Effector memory CD8-positive, alpha-beta T cell (primary cell): ENCODE measurements at regions not wholly inside any gene's neighbourhood (a gene's known extent, or its start where the extent isn't known, plus 50 kb on each side); places are given as distances from the start of the nearest gene placed in this dataset.

Experiments used
- ATAC-seq: fragments of 150-1000 bp; cut with Tn5 transposase; replicated peaks from 2 replicates; pipeline ENCODE4 v1.10.0; 2021; ENCODE audit warnings: mild to moderate bottlenecking, moderate library complexity
- DNase-seq, 3 experiments: peaks; one replicate each; pipeline ENCODE4 v3.0.0; 2021
- H3K27ac Mint-ChIP-seq, 2 donors: one replicate each; pipeline ENCODE4 v1.8.0; 2022; ENCODE audit warnings: mild to moderate bottlenecking in 2 of 2, mixed read lengths in 2 of 2, moderate library complexity in 2 of 2
- H3K27me3 Mint-ChIP-seq, 2 donors: one replicate each; pipeline ENCODE4 v1.8.0; 2022; ENCODE audit warnings: mixed read lengths in 2 of 2
- H3K36me3 Mint-ChIP-seq: one replicate; pipeline ENCODE4 v1.8.0; 2022; ENCODE audit warnings: mild to moderate bottlenecking, moderate library complexity, mixed read lengths; ENCODE audit not compliant: insufficient read depth
- H3K4me1 Mint-ChIP-seq, 2 donors: one replicate each; pipeline ENCODE4 v1.8.0; 2022; ENCODE audit warnings: low read depth in 2 of 2, mixed read lengths in 2 of 2
- H3K4me3 Mint-ChIP-seq, 2 donors: one replicate each; pipeline ENCODE4 v1.8.0; 2022; ENCODE audit warnings: mild to moderate bottlenecking in 2 of 2, mixed read lengths in 2 of 2, moderate library complexity in 2 of 2
- H3K9me3 Mint-ChIP-seq, 2 donors: one replicate each; pipeline ENCODE4 v1.8.0; 2022; ENCODE audit warnings: mixed read lengths in 2 of 2

DNA sequence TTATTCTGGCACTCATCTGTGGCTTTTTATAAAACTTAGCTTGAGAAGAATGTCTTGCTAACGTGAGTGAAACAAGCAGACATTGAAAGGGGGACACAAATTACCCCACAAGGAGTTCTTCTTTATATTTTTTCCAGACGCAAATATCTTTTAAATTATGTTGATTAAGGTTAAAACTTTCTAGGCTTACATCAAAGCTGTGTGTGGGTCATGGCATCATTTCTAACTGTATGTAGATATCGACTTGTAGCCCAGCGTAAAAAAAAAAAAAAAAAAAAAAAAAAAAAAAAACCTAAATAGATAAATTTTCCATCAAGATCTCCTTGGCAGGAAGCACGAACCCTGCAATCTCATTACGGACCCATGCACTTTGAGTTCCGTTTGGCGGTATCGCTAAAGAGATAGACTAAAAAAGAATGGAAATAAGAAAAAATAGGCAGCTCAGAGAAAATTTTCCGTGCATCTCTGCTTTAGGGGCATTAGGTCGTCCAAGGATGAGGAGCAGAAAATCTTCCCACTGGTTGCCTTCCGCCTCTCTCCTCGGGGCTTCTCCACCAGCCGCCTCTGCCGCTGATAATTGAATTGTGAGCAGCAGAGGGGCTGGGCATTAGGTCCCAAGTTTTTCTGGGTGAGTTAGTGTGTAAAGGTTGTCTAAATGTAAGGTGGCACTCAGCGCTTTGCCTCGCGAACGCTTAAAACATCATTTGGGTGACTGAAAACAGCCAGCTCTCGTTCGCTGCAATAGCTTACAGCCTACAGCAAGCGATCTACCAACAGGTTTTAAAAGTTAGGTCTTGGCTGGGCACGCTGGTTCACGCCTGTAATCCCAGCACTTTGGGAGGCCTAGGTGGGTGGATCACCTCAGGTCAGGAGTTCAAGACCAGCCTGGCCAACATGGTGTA, 194.0 kb downstream of the TRIM27 start:
- Mint-ChIP-seq H3K9me3 (peaks cover 6 to 8% of the 10 kb centered on the region in 2 donors), H3K4me3 (peak overlapping the region; percentile 89 to 93), H3K36me3 (peaks cover 30% of the 10 kb centered on the region), H3K27me3 (peaks cover 56 to 78% of the 10 kb centered on the region in 2 donors), H3K4me1 (peaks cover 13 to 16% of the 10 kb centered on the region in 2 donors), H3K27ac (peak overlapping the region; percentile 93 to 97)
- DNase-seq (no peak), ATAC-seq (no peak)

DNA sequence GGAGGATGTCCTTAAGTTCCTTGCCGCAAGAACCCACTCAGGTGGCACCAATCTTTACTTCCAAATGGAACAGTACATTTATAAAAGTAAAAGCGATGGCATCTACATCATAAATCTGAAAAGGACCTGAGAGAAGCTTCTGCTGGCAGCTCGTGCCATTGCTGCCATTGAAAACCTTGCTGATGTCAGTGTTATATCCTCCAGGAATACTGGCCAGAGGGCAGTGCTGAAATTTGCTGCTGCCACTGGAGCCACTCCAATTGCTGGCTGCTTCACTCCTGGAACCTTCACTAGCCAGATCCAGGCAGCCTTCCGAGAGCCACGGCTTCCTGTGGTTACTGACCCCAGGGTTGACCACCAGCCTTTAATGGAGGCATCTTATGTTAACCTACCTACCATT, 191.7 kb downstream of the TRIM27 start:
- no peak overlapping the region for H3K27ac Mint-ChIP-seq
- H3K36me3 Mint-ChIP-seq = peaks cover 30% of the 10 kb centered on the region
- DNase-seq (no peak), ATAC-seq (no peak)
- peaks cover 71 to 86% of the 10 kb centered on the region in 2 donors for H3K27me3 Mint-ChIP-seq
- H3K4me1 Mint-ChIP-seq = peaks cover 13 to 16% of the 10 kb centered on the region in 2 donors
- H3K9me3 Mint-ChIP-seq = peaks cover 4 to 8% of the 10 kb centered on the region in 2 donors
- no peak overlapping the region for H3K4me3 Mint-ChIP-seq

DNA sequence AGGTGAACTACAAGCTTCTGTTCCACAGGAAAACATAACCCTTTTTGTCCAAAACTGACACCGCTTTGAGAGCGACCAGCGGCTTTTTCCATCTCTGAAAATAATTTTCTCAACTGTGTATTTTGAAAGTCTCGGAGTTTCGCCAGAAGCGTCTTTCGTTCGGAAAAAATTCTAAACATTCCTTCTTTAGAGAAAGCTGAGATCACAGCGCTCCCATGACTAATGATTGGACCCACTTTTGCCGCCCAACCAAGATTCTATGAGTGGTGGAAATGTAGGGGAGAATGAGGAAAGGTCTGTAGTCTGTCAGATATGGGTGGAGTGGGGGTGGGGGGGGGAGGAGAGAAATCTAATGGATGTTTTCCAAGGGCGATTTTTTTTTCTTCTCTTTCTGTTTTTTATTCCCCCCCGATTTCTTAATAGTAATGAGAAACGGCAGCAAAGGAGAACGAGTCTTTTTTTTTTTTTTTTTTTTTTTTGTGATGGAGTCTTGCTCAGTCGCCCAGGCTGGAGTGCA, 189.3 kb downstream of the TRIM27 start:
- H3K27me3 Mint-ChIP-seq = peaks cover 77 to 90% of the 10 kb centered on the region in 2 donors
- H3K36me3 Mint-ChIP-seq = peaks cover 18% of the 10 kb centered on the region
- no peak overlapping the region for H3K4me3 Mint-ChIP-seq

DNA sequence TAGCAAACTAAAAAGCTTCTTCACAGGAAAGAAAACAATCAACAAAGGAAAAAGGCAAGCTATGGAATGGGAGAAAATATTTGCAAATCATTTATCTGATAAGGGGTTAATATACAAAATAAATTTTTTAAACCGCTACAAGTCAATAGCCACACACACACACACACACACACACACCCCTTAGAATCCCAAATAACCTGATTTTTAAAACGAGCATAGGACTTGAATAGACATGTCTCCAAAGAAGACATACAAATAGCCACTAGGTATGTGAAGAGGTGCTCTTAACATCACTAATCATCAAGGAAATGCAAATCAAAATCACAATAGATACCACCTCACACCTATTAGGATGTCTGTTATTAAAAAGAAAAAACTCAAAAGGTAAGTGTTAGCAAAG, 187.7 kb downstream of the TRIM27 start:
- H3K36me3 Mint-ChIP-seq = peaks cover 9% of the 10 kb centered on the region
- DNase-seq = no peak
- ATAC-seq = no peak
- peaks cover 73 to 81% of the 10 kb centered on the region in 2 donors for H3K27me3 Mint-ChIP-seq
- H3K27ac Mint-ChIP-seq = no peak overlapping the region
- H3K4me3 Mint-ChIP-seq = no peak overlapping the region
- H3K4me1 Mint-ChIP-seq = peaks cover 0 to 5% of the 10 kb centered on the region in 2 donors
- H3K9me3 Mint-ChIP-seq = peaks cover 3 to 19% of the 10 kb centered on the region in 2 donors

More for the DNA sequence above, 189.3 kb downstream of the TRIM27 start:
- peaks cover 3 to 19% of the 10 kb centered on the region in 2 donors for H3K9me3 Mint-ChIP-seq
- H3K27ac Mint-ChIP-seq = no peak overlapping the region
- peaks cover 0 to 7% of the 10 kb centered on the region in 2 donors for H3K4me1 Mint-ChIP-seq
- no peak for DNase-seq
- ATAC-seq = no peak

DNA sequence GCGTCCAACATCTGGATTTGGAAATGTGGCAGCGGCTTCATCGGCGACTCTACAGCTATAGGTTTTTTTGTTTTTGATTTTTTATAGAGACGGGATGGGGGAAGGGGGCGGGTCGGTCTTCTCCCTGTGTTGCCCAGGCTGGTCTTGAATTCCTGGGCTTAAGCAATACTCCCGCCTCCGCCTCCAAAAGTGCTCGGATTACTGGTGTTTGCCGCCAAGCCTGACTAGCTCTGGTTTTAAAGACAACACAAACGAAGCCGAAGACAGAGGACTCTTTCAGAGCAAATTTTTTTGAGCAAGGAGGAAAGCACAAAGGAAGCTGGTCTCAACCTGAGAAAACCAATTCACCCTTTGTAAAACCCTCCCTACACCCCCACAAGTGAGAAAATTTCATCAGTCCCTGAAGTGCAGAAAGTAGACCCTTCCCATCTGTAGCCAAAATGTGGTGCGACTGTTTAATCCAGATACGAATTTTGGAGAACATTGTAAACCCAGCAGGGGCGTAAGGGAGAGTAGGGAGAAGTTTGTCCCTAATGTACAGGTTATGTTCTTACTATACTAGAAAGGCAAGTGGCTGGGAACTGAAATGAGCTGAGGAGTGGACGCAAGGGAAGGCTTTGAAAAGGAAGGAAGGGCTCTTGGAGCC, 185.9 kb downstream of the TRIM27 start:
- peaks cover 74 to 75% of the 10 kb centered on the region in 2 donors for H3K27me3 Mint-ChIP-seq
- H3K4me1 Mint-ChIP-seq = peaks cover 0 to 5% of the 10 kb centered on the region in 2 donors
- ATAC-seq (no peak), DNase-seq (no peak)
- peaks cover 9% of the 10 kb centered on the region for H3K36me3 Mint-ChIP-seq
- no peak overlapping the region for H3K4me3 Mint-ChIP-seq
- H3K9me3 Mint-ChIP-seq = peaks cover 3 to 19% of the 10 kb centered on the region in 2 donors
- H3K27ac Mint-ChIP-seq = no peak overlapping the region

DNA sequence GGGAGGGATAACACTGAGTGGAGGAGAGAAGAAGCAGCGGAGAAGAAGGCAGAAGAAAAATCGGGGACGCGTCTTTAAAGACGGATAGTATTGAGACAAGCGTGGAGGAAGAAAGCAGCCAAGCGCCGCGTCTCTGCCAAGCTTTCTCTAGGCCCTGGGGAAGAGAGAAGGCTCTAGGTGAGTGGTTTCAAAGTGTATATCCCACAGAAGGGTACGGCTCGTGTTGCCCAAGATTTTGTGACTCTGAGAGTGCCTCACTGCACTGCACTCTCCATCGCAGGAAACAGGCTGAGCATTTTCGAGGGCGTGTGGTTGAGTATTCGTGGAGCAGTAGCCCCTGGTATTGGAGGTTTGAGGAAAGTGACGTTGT, 185.4 kb downstream of the TRIM27 start:
- peaks cover 9% of the 10 kb centered on the region for H3K36me3 Mint-ChIP-seq
- peaks cover 3 to 19% of the 10 kb centered on the region in 2 donors for H3K9me3 Mint-ChIP-seq
- no peak for ATAC-seq
- peaks cover 0 to 5% of the 10 kb centered on the region in 2 donors for H3K4me1 Mint-ChIP-seq
- peaks cover 74 to 75% of the 10 kb centered on the region in 2 donors for H3K27me3 Mint-ChIP-seq
- H3K4me3 Mint-ChIP-seq = no peak overlapping the region
- no peak for DNase-seq
- H3K27ac Mint-ChIP-seq = no peak overlapping the region

DNA sequence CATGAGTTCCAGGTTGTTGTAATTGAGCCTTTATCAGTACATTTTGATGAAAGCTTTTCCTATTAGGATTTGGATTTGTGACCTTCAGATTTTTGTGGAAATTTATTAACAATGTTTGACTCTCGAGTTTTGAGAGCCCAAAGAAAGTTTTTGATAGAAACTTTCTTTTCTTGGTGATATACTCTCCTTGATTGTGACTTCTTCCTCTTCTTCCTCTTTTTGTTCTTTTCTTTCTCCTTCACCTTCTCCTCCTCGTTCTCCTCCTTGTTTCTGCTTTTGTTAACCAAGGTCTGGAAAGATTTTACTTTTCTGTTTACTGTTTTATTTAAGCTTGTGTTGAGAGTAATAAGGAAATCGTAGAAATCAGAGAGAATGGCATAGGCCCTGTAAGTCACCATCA, 182.4 kb downstream of the TRIM27 start:
- Mint-ChIP-seq H3K27me3 (peaks cover 72 to 73% of the 10 kb centered on the region in 2 donors), H3K4me3 (no peak overlapping the region), H3K4me1 (peaks cover 0 to 5% of the 10 kb centered on the region in 2 donors), H3K9me3 (peaks cover 5 to 12% of the 10 kb centered on the region in 2 donors), H3K36me3 (peaks cover 5% of the 10 kb centered on the region), H3K27ac (no peak overlapping the region)
- DNase-seq (no peak), ATAC-seq (no peak)

DNA sequence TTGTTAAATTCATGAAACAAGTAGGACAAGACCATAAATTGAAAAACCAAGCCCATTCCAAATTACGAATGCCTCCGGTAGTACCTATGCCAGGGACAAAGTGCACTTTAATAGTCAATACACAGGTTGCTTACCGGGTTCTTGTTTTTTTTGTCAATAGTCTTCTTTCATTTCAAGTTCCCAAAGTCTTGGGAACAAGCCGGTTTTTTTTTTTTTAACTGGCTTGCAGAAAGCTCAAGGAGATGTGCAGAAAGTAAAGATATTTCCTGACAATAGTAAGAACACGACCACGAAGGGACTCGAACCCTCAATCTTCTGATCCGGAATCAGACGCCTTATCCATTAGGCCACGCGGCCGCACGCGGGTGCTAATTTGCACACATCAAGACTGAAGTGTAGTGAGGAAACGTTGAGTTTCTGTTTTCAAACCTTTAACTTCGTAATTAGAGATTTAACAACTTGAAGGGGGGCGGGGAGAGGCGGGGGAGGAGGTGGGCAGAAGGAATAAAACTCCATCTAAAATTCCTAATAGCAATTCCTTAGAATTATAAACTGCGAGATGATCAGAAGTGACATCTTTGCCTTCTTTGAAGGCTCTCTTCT, 181.0 kb downstream of the TRIM27 start:
- no peak overlapping the region for H3K4me3 Mint-ChIP-seq
- DNase-seq (no peak), ATAC-seq (no peak)
- H3K27ac Mint-ChIP-seq = no peak overlapping the region
- peaks cover 0 to 5% of the 10 kb centered on the region in 2 donors for H3K4me1 Mint-ChIP-seq
- H3K27me3 Mint-ChIP-seq = peaks cover 71 to 72% of the 10 kb centered on the region in 2 donors
- H3K9me3 Mint-ChIP-seq = peaks cover 5 to 12% of the 10 kb centered on the region in 2 donors
- peaks cover 2% of the 10 kb centered on the region for H3K36me3 Mint-ChIP-seq

DNA sequence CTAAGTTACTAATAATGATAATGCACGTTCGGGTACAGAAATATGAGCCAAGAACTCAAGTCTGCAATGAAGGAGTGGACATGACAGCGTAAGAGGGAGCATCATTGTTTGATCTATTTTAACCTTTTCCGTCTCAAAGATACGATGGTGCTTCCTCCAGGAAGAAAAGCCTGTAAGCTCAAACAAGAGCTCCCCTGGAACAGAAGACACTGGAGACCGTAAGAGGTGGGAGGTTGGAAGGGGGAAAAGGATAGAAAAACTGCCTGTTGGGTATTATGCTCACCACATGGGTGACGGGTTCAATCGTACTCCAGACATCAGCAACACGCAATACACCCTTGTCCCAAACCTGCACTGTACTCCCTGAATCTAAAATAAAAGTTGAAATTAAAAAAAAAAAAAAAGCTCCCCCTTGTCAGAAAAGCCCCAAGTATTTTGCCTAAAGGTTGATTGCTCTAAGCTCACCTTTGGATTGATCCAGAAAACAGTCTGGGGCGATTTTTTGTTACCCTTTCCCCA, 180.5 kb downstream of the TRIM27 start:
- Mint-ChIP-seq H3K4me1 (peaks cover 0 to 3% of the 10 kb centered on the region in 2 donors), H3K27me3 (peaks cover 71 to 72% of the 10 kb centered on the region in 2 donors), H3K36me3 (no peaks in the 10 kb centered on the region), H3K4me3 (no peak overlapping the region), H3K27ac (no peak overlapping the region), H3K9me3 (peaks cover 5 to 7% of the 10 kb centered on the region in 2 donors)
- DNase-seq (no peak), ATAC-seq (no peak)

DNA sequence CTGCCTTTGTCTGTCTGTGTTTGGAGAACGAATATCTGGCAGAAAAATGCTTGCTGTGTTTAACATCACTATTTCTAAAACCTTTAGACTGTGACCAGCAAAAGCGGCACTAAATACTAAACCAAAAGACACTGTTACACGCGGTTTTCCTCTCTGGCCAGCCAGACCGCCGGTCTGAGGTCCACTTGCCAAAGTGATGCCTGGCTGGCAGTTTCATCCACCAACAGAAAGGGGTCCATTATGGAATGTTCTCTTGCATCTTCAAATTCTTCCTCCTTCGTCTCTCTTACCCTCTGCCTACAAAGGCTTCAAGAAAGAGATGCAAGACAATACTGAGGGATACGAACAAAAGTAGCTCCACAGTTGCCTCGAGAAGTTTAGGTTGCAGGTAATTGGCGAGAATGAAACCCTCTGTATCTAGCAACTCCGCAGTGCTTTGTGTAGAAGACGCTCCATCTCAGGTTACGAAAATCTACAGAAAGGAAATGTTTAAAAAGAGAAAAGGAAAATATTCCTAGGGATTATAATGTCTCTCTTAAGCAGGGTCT, 176.6 kb downstream of the TRIM27 start:
- no peak for DNase-seq
- no peak overlapping the region for H3K4me3 Mint-ChIP-seq
- H3K27me3 Mint-ChIP-seq = peaks cover 74 to 78% of the 10 kb centered on the region in 2 donors
- no peaks in the 10 kb centered on the region for H3K36me3 Mint-ChIP-seq
- no peak overlapping the region for H3K27ac Mint-ChIP-seq
- H3K9me3 Mint-ChIP-seq = peaks cover 0 to 8% of the 10 kb centered on the region in 2 donors
- no peak for ATAC-seq
- no peaks in the 10 kb centered on the region for H3K4me1 Mint-ChIP-seq

DNA sequence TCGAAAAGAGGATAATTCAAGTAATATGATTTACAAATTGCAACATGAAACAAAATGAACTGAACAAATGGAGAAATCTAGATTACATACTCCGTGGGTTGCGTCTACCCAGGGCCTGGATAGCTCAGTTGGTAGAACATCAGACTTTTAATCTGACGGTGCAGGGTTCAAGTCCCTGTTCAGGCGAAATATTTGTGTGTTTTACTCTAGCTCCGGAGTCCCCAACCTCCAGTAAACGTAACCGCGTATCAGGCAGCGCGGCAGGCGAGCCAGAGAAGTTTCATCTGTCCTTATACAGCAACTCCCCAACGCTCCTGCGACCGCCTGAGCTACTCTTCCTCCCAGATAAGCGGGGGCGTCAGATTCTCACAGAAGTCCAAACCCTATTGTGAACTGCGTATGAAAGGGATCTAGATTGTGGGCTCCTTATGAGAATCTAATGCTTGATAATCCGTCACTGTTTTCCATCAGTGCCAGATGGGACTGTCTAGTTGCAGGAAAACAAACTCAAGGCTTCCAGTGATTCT, 176.1 kb downstream of the TRIM27 start:
- Mint-ChIP-seq H3K27me3 (peaks cover 74 to 83% of the 10 kb centered on the region in 2 donors), H3K27ac (no peak overlapping the region), H3K4me1 (no peaks in the 10 kb centered on the region), H3K4me3 (no peak overlapping the region), H3K36me3 (no peaks in the 10 kb centered on the region), H3K9me3 (peaks cover 0 to 8% of the 10 kb centered on the region in 2 donors)
- no peak for ATAC-seq
- DNase-seq = no peak

DNA sequence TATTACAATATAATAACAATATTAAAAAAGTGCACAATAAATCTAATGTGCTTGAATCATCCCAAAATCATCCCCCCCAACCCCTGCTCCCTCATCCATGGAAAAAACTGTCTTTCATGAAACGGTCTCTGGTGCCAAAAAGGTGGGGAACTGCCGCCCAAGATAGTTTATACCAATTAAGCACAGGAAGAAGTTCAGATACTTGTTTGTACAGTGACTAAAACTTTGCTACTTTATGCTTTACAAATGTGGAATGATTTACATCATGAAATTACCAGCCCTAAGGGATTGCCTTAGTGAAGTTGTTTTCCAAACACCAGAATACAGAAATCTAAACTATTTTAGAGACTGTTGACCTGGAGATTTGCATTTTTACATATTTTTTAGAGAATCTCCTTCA, 175.6 kb downstream of the TRIM27 start:
- peaks cover 70 to 79% of the 10 kb centered on the region in 2 donors for H3K27me3 Mint-ChIP-seq
- ATAC-seq = no peak
- no peak overlapping the region for H3K4me3 Mint-ChIP-seq
- no peak overlapping the region for H3K27ac Mint-ChIP-seq
- DNase-seq = no peak
- no peaks in the 10 kb centered on the region for H3K36me3 Mint-ChIP-seq
- peaks cover 0 to 8% of the 10 kb centered on the region in 2 donors for H3K9me3 Mint-ChIP-seq
- no peaks in the 10 kb centered on the region for H3K4me1 Mint-ChIP-seq
